CD14-positive monocyte (primary cell): ENCODE measurements at regions not wholly inside any gene's neighbourhood (a gene's known extent, or its start where the extent isn't known, plus 50 kb on each side); places are given as distances from the start of the nearest gene placed in this dataset.

Experiments
- DNase-seq, 3 donors: peaks; one replicate each; pipeline ENCODE4 v3.0.0-alpha.2; 2011 to 2022
- H2AFZ ChIP-seq: 2 replicates; pipeline ENCODE4 v1.6.0; 2012; ENCODE audit warnings: mild to moderate bottlenecking, low read depth, low read length, inconsistent platforms; ENCODE audit not compliant: insufficient read depth, poor library complexity, severe bottlenecking
- H3K27ac ChIP-seq, 2 donors: 1 replicate in 1 of 2; 2 replicates in 1 of 2; pipeline ENCODE4 v1.5.1; 2012 to 2013; ENCODE audit warnings: low read length in 2 of 2, control low read depth in 1 of 2, inconsistent platforms in 1 of 2, low read depth in 1 of 2, mild to moderate bottlenecking in 1 of 2
- H3K27me3 ChIP-seq, 2 donors: one replicate each; pipeline versions ENCODE4 v1.6.0 to v1.6.1; 2011 to 2013; ENCODE audit warnings: low read length in 2 of 2; ENCODE audit not compliant: control insufficient read depth in 2 of 2, insufficient read depth in 2 of 2
- H3K36me3 ChIP-seq, 2 donors: replicated peaks in 1 of 2; 1 replicate in 1 of 2; 2 replicates in 1 of 2; pipeline versions ENCODE4 v1.5.1 to v1.6.1; 2012 to 2013; ENCODE audit warnings: low read length in 2 of 2, control low read depth in 1 of 2, inconsistent platforms in 1 of 2, mild to moderate bottlenecking in 1 of 2; ENCODE audit not compliant: insufficient read depth in 2 of 2, control insufficient read depth in 1 of 2
- H3K4me1 ChIP-seq, 2 donors: 1 replicate in 1 of 2; 2 replicates in 1 of 2; pipeline versions ENCODE4 v1.5.1 to v1.6.1; 2012 to 2013; ENCODE audit warnings: low read length in 2 of 2, control low read depth in 1 of 2, inconsistent platforms in 1 of 2, mild to moderate bottlenecking in 1 of 2, moderate library complexity in 1 of 2; ENCODE audit not compliant: insufficient read depth in 2 of 2, control insufficient read depth in 1 of 2
- H3K4me2 ChIP-seq: replicated peaks from 2 replicates; pipeline ENCODE3; 2012; ENCODE audit warnings: low read length, moderate library complexity, mild to moderate bottlenecking; ENCODE audit not compliant: poor library complexity, severe bottlenecking; ENCODE audit errors: extremely low read depth
- H3K4me3 ChIP-seq, 3 experiments: fragments of 200-600 bp in 1 of 3; sonication (generic) in 1 of 3; replicated peaks in 1 of 3; 1 replicate in 2 of 3; 2 replicates in 1 of 3; pipeline ENCODE4 v1.5.1; 2011 to 2013; ENCODE audit warnings: low read length in 3 of 3, mild to moderate bottlenecking in 3 of 3, control low read depth in 2 of 3, low read depth in 2 of 3, inconsistent platforms in 1 of 3, moderate library complexity in 1 of 3
- H3K79me2 ChIP-seq: 2 replicates; pipeline ENCODE4 v1.6.0; 2012; ENCODE audit warnings: mild to moderate bottlenecking, control low read depth, inconsistent platforms, low read length, moderate library complexity; ENCODE audit not compliant: insufficient read depth
- H3K9ac ChIP-seq: 2 replicates; pipeline ENCODE4 v1.6.0; 2017; ENCODE audit warnings: low read length, mild to moderate bottlenecking; ENCODE audit not compliant: insufficient read depth, poor library complexity, severe bottlenecking
- H3K9me3 ChIP-seq, 2 donors: replicated peaks in 1 of 2; 1 replicate in 1 of 2; 2 replicates in 1 of 2; pipeline versions ENCODE4 v1.5.1 to v1.6.1; 2012 to 2013; ENCODE audit warnings: low read length in 2 of 2, control low read depth in 1 of 2; ENCODE audit not compliant: control insufficient read depth in 1 of 2, insufficient read depth in 1 of 2
- H4K20me1 ChIP-seq: 2 replicates; pipeline ENCODE4 v1.6.0; 2012; ENCODE audit warnings: mild to moderate bottlenecking, low read length, control low read depth, moderate library complexity; ENCODE audit not compliant: insufficient read depth
- H3K27ac Mint-ChIP-seq, 7 donors: one replicate each; pipeline ENCODE4 v1.8.0; 2020; ENCODE audit warnings: mild to moderate bottlenecking in 7 of 7, mixed read lengths in 7 of 7, moderate library complexity in 6 of 7, inconsistent platforms in 2 of 7
- H3K27me3 Mint-ChIP-seq, 3 donors: one replicate each; pipeline ENCODE4 v1.8.0; 2021 to 2022; ENCODE audit warnings: low read depth in 3 of 3, mild to moderate bottlenecking in 3 of 3, mixed read lengths in 3 of 3, moderate library complexity in 3 of 3, inconsistent platforms in 1 of 3
- H3K36me3 Mint-ChIP-seq, 2 donors: one replicate each; pipeline ENCODE4 v1.8.0; 2020; ENCODE audit warnings: mixed read lengths in 2 of 2, inconsistent platforms in 1 of 2, mild to moderate bottlenecking in 1 of 2
- H3K4me1 Mint-ChIP-seq: one replicate; pipeline ENCODE4 v1.8.0; 2020; ENCODE audit warnings: mild to moderate bottlenecking, mixed read lengths
- H3K4me3 Mint-ChIP-seq, 2 donors: one replicate each; pipeline ENCODE4 v1.8.0; 2020; ENCODE audit warnings: mild to moderate bottlenecking in 2 of 2, mixed read lengths in 2 of 2, moderate library complexity in 1 of 2
- H3K9me3 Mint-ChIP-seq, 7 donors: one replicate each; pipeline ENCODE4 v1.8.0; 2020 to 2022; ENCODE audit warnings: mixed read lengths in 7 of 7, mild to moderate bottlenecking in 6 of 7, moderate library complexity in 6 of 7, inconsistent platforms in 2 of 7
- CTCF ChIP-seq: fragments of 200-600 bp; IDR thresholded peaks from one replicate; pipeline ENCODE4 v1.8.0; 2022; ENCODE audit warnings: antibody characterized with exemption, mild to moderate bottlenecking
- WGBS: methylation state at CpG from one replicate; pipeline ENCODE4 v1.1.5; 2013; ENCODE audit warnings: missing lambda C conversion rate; ENCODE audit not compliant: insufficient coverage; 5-methylcytosine and 5-hydroxymethylcytosine counted together
- intact Hi-C, 2 donors: fragments of 100-400 bp; cut with micrococcal nuclease; formaldehyde crosslinking; loops; one replicate each; pipeline versions ENCODE4 v1.15.0 to v1.15.1; 2023

GRCh38 chr5:23755906-23756305 is 248.5 kb downstream of the PRDM9 start:
- no peak for TF ChIP-seq CTCF
- Histone ChIP-seq H3K9ac (no peak overlapping the region), H3K4me1 (no peaks in the 10 kb centered on the region), H2AFZ (no peak overlapping the region), H3K36me3 (no peaks in the 10 kb centered on the region), H4K20me1 (no peaks in the 10 kb centered on the region), H3K4me2 (no peak overlapping the region), H3K4me3 (no peak overlapping the region), H3K9me3 (no peaks in the 10 kb centered on the region), H3K27me3 (no peaks in the 10 kb centered on the region), H3K27ac (no peak overlapping the region), H3K79me2 (no peaks in the 10 kb centered on the region)
- H3K4me1 Mint-ChIP-seq, result no peaks in the 10 kb centered on the region
- no peak for DNase-seq
- peaks cover 0 to 2% (median 0%) of the 10 kb centered on the region in 3 donors for H3K27me3 Mint-ChIP-seq
- no peak overlapping the region for H3K27ac Mint-ChIP-seq
- peaks cover 0 to 3% (median 0%) of the 10 kb centered on the region in 7 donors for H3K9me3 Mint-ChIP-seq
- no peak overlapping the region for H3K4me3 Mint-ChIP-seq
- H3K36me3 Mint-ChIP-seq, result no peaks in the 10 kb centered on the region
- intact Hi-C loops, result no loop called here

- no peaks in the 10 kb centered on the region for H3K79me2 ChIP-seq
- no peak for DNase-seq
- no peak overlapping the region for H3K4me2 ChIP-seq
- Mint-ChIP-seq H3K9me3 (peaks cover 0 to 3% (median 0%) of the 10 kb centered on the region in 7 donors), H3K36me3 (no peaks in the 10 kb centered on the region), H3K4me1 (no peaks in the 10 kb centered on the region), H3K27me3 (peaks cover 0 to 2% (median 0%) of the 10 kb centered on the region in 3 donors), H3K27ac (no peak overlapping the region), H3K4me3 (no peak overlapping the region)
- no peak overlapping the region for H2AFZ ChIP-seq
- intact Hi-C loops, result no loop called here
- H3K27ac ChIP-seq, result no peak overlapping the region
- H3K27me3 ChIP-seq, result no peaks in the 10 kb centered on the region
- no peaks in the 10 kb centered on the region for H3K4me1 ChIP-seq
- H3K36me3 ChIP-seq, result no peaks in the 10 kb centered on the region
- TF ChIP-seq CTCF, result no peak
- no peaks in the 10 kb centered on the region for H4K20me1 ChIP-seq
- 83% methylated on average over 2 of the region's 3 CpGs for WGBS
- no peaks in the 10 kb centered on the region for H3K9me3 ChIP-seq
- H3K9ac ChIP-seq, result no peak overlapping the region
- H3K4me3 ChIP-seq, result no peak overlapping the region
Measured at GRCh38 chr5:23756779-23757178, 249.4 kb downstream of the PRDM9 start.
